ENCODE measurements at regions not wholly inside any gene's neighbourhood (a gene's known extent, or its start where the extent isn't known, plus 50 kb on each side); places are given as distances from the start of the nearest gene placed in this dataset.

DNA sequence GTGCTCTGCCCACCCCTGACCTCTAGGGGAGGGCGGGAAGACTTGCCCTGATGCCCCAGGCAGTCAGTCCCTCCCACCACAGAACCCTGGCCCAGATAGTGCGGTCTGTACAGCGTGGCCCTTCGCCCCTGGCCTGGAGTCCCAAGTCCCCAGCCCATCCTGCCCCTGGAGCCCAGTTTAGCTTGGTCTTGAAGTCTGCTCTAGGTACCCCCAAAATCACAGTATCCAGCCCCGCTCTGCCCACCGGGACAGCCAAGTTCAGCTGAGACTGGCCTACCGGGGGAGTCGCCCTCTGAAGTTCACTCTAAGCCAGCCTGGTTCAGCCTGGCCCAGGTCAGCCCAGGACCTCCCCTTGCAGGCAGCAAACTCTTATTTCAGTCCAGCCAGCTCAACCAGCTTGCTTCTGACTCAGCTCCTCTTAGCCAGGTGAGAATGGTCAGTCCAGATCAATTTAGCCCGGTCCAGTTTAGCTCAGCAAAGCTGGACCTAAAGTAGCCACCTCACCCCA lies 75.9 kb downstream of the TMEM121 start:
- TF ChIP-seq POLR2AphosphoS5 (IDR thresholded peaks at IDR 0.05; ENCODE audit: borderline replicate concordance, low read depth, low read length) (no peak), EZH2 (IDR thresholded peaks at IDR 0.05) (no peak)

Data from SK-N-MC (cell line).